Lower leg skin (tissue), 4 donors: ENCODE measurements at regions not wholly inside any gene's neighbourhood (a gene's known extent, or its start where the extent isn't known, plus 50 kb on each side); places are given as distances from the start of the nearest gene placed in this dataset.

ENCODE experiments used
- DNase-seq, 2 donors: peaks; one replicate each; pipeline ENCODE4 v3.0.0-alpha.2; 2019; ENCODE audit warnings: low spot score in 2 of 2
- H3K4me3 ChIP-seq: fragments of 200-600 bp; sonication (generic); 2 replicates; pipeline ENCODE4 v1.5.1; 2017; ENCODE audit warnings: mild to moderate bottlenecking, low read depth; ENCODE audit not compliant: poor library complexity, severe bottlenecking
- POLR2A ChIP-seq, 2 donors: fragments of 450-650 bp; IDR thresholded peaks; one replicate each; pipeline ENCODE4 v1.6.1; 2016 to 2017; ENCODE audit warnings: antibody characterized with exemption in 2 of 2, mild to moderate bottlenecking in 1 of 2, moderate library complexity in 1 of 2
- WGBS, 2 donors: methylation state at CpG; one replicate each; pipeline ENCODE4 v1.1.5; 2018; 5-methylcytosine and 5-hydroxymethylcytosine counted together
- intact Hi-C: fragments of 100-400 bp; cut with DNase I; formaldehyde crosslinking; loops from one replicate; pipeline ENCODE4 v1.15.0; 2023; ENCODE audit warnings: low total_unique reads
- TF ChIP-seq, protein P1 (sequence below), 3 donors: fragments of 450-650 bp; IDR thresholded peaks; one replicate each; pipeline ENCODE4 v1.5.1; 2016; ENCODE audit warnings: antibody characterized with exemption in 3 of 3, mild to moderate bottlenecking in 3 of 3, moderate library complexity in 2 of 3

DNA sequence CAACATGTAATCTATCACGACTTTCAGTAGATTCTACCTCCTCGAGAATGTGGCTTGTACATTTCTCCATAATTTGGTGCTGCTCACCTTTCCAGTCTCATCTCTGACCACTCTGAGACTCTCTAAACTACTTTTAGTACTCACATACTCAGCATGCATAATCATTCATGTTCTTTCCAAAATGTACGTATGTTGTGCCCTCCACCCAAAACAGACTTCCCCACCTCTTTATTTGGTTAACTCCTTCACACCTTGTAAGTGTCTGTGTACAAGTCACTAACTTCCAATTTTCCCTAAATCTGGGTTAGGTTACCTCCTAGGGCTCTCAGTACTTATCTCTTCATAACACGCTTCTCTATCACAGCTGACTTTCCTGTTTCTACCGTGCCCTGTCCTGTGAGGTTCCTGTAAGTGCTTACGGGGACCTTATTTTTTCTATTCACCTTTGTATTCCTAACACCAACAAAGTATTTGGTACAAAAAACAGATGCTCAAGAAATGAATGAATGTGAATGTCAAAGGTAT is 186.2 kb upstream of the MKLN1 start:
- 89 to 93% methylated on average over 6 of the region's 6 CpGs for WGBS, 2 donors

DNA sequence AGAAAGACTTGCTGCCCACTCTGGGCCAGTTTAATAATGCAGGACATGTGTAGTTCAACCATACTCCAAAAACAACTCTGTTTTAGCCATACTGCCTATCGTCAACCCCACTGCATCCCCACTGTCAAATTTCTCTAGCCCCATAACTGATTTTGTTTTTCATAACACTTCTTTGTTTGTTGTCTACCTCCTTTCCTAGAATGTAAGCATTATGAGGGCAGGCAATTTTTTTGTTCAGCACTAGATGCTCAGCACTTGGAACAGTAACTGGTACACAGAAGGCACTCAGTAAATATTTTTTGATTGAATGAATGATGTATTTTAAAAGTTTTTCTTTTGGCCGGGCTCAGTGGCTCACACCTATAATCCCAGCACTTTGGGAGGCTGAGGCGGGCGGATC is 183.8 kb upstream of the MKLN1 start:
- no peak for TF ChIP-seq POLR2A (IDR thresholded peaks at IDR 0.05)
- TF ChIP-seq, protein P1, sequence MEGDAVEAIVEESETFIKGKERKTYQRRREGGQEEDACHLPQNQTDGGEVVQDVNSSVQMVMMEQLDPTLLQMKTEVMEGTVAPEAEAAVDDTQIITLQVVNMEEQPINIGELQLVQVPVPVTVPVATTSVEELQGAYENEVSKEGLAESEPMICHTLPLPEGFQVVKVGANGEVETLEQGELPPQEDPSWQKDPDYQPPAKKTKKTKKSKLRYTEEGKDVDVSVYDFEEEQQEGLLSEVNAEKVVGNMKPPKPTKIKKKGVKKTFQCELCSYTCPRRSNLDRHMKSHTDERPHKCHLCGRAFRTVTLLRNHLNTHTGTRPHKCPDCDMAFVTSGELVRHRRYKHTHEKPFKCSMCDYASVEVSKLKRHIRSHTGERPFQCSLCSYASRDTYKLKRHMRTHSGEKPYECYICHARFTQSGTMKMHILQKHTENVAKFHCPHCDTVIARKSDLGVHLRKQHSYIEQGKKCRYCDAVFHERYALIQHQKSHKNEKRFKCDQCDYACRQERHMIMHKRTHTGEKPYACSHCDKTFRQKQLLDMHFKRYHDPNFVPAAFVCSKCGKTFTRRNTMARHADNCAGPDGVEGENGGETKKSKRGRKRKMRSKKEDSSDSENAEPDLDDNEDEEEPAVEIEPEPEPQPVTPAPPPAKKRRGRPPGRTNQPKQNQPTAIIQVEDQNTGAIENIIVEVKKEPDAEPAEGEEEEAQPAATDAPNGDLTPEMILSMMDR (IDR thresholded peaks at IDR 0.05), result no peak

More for the DNA sequence above, 186.2 kb upstream of the MKLN1 start:
- no peak for DNase-seq
- no peak overlapping the region for H3K4me3 ChIP-seq
- no peak for TF ChIP-seq POLR2A (IDR thresholded peaks at IDR 0.05)
- TF ChIP-seq, protein P1 (IDR thresholded peaks at IDR 0.05), result no peak
- intact Hi-C loops, result no loop called here

DNA sequence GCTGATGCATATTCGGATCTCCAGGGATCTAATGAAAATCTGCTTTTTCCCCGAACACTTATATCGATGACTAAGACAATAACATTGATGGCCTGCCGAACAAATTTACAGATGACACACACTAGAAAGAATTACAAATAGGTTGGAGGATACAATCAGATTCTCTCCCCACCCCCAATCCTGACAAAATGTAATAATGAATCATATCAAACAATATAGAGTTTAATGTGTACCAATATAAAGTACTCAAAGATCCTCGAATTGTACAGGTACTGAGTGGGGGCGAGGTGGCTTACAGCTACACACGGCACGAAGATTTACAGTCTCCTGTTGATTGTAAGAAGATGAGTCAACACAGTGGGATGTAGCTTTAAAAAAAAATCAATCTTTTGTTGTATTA is 182.7 kb upstream of the MKLN1 start:
- H3K4me3 ChIP-seq, result no peak overlapping the region
- no peak for DNase-seq
- intact Hi-C loops, result no loop called here
- WGBS, 2 donors, result 87 to 88% methylated on average over 8 of the region's 8 CpGs
- TF ChIP-seq, protein P1 (IDR thresholded peaks at IDR 0.05), result no peak
- TF ChIP-seq POLR2A (IDR thresholded peaks at IDR 0.05), result no peak

More for the DNA sequence above, 183.8 kb upstream of the MKLN1 start:
- intact Hi-C loops, result no loop called here
- no peak overlapping the region for H3K4me3 ChIP-seq
- 95 to 96% methylated on average over 4 of the region's 4 CpGs for WGBS, 2 donors
- DNase-seq, result no peak

DNA sequence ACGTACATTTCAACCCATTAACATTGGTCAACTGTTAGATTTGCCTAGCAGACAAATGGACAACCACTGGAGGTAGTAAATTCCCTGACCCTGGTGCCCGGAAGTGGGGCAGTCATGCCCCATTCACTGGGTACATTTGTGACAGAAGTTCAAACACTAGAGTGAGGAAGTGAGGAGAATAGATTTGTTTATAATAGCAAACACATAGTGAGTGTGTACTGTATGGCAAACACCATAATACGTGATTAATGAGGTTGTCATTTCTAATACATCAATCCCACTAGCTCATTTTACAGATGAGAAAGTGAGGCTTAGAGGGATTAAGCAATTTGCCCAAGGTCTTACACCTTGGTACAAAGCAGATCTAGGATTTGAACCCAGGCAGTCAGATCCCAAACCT is 181.9 kb upstream of the MKLN1 start:
- TF ChIP-seq, protein P1 (IDR thresholded peaks at IDR 0.05), result no peak
- TF ChIP-seq POLR2A (IDR thresholded peaks at IDR 0.05), result no peak
- no peak overlapping the region for H3K4me3 ChIP-seq
- no peak for DNase-seq
- intact Hi-C loops, result no loop called here
- 57 to 62% methylated on average over 3 of the region's 3 CpGs for WGBS, 2 donors

DNA sequence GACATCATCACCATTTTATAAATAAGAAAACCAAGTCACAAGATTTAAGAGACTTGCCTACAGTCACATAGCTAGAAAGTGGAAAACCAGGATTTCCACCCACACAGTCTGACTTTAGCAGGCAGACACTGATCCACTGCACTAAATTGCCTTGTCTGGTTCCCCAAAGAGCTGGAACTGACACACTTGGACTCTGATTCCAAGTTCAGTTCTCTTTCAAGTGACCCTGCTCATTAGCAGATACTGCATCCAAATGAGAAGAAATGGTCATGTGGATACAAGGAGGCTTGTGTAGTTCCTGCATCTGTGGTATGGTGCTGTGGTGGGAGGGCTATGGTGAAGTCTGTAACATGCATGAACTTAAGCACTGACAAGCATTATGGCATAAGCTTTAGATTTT is 180.1 kb upstream of the MKLN1 start:
- DNase-seq, result no peak
- H3K4me3 ChIP-seq, result no peak overlapping the region
- intact Hi-C loops, result no loop called here
- no peak for TF ChIP-seq POLR2A (IDR thresholded peaks at IDR 0.05)
- TF ChIP-seq, protein P1 (IDR thresholded peaks at IDR 0.05), result no peak

DNA sequence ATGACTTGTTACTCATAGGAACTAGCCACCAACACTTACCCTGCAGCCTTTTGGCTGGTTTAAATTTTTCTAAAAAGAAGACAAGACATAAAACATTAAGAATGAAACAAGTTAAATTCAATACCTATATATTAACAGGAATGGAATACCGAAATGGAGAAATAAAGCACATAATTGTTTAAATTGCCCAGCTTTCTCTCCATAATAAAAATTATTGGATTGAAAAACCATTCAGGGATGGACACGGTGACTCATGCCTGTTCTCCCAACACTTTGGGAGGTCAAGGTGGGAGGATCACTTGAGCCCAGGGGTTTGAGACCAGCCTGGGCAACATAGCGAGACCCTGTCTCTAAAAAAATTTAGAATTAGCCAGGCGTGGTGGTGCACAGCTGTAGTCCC is 179.4 kb upstream of the MKLN1 start:
- no peak overlapping the region for H3K4me3 ChIP-seq
- intact Hi-C loops, result no loop called here
- TF ChIP-seq, protein P1 (IDR thresholded peaks at IDR 0.05), result no peak
- TF ChIP-seq POLR2A (IDR thresholded peaks at IDR 0.05), result no peak
- WGBS, 2 donors, result 94 to 96% methylated on average over 4 of the region's 4 CpGs
- DNase-seq, result no peak
